HCT116 (cell line): ENCODE measurements at regions not wholly inside any gene's neighbourhood (a gene's known extent, or its start where the extent isn't known, plus 50 kb on each side); places are given as distances from the start of the nearest gene placed in this dataset.

Experiments
- ATAC-seq: fragments of 200-7000 bp; cut with Tn5 transposase; 2 replicates; pipeline ENCODE4 v1.9.1; 2020; ENCODE audit warnings: mild to moderate bottlenecking, moderate library complexity
- BruUV-seq: library from RNA; stranded (reverse); fragments of 400-500 nt; replicated peaks from 2 replicates; lab custom pipeline; 2021; lab: Mats Ljungman, UMichigan
- CTCF ChIA-PET: fragments of 300-600 bp; sonication (Branson Sonifier 250); formaldehyde crosslinking; loops from one replicate; lab custom pipeline; 2021; ENCODE audit warnings: antibody characterized with exemption; lab: Charles Lee
- POLR2A ChIA-PET: fragments of 300-600, 350-600 bp; sonication (Branson Sonifier 250); formaldehyde crosslinking; loops from one replicate; lab custom pipeline; 2021; ENCODE audit warnings: antibody characterized with exemption; lab: Charles Lee
- RAD21 ChIA-PET, 2 experiments: fragments of 300-600 bp; sonication (Branson Sonifier 250); formaldehyde crosslinking; loops; one replicate each; lab custom pipeline; 2023; ENCODE audit warnings: low total read pairs in 2 of 2; ENCODE audit not compliant: uncharacterized antibody in 2 of 2, unreplicated experiment in 2 of 2, low non-redundant PET in 1 of 2; lab: Charles Lee
- DNase-seq: peaks from one replicate; pipeline ENCODE4 v3.0.0-alpha.2; 2010; ENCODE audit warnings: low read depth, low spot score
- H2AFZ ChIP-seq: fragments of 200-600 bp; shearing (Covaris generic), sonication (generic); 2 replicates; pipeline ENCODE4 v1.6.1; 2017; ENCODE audit warnings: low read depth, mixed run types, mixed read lengths, antibody characterized with exemption, low read length; ENCODE audit not compliant: poor library complexity, severe bottlenecking
- H3K27ac ChIP-seq: 2 replicates; pipeline ENCODE4 v1.5.1; 2012; ENCODE audit warnings: low read depth, low read length
- H3K27me3 ChIP-seq: fragments of 200-600 bp; sonication (generic); 2 replicates; pipeline ENCODE4 v1.6.1; 2016; ENCODE audit warnings: mixed run types, low read length, mixed read lengths; ENCODE audit not compliant: insufficient read depth
- H3K36me3 ChIP-seq, 2 experiments: fragments of 200-500 bp in 1 of 2; fragments of 200-600 bp in 1 of 2; sonication (Bioruptor generic) in 1 of 2; sonication (generic) in 1 of 2; 2 replicates each; pipeline versions ENCODE4 v1.5.1 to v1.6.1; 2014 to 2016; ENCODE audit warnings: low read length in 2 of 2, inconsistent platforms in 1 of 2, mixed read lengths in 1 of 2, mixed run types in 1 of 2; ENCODE audit not compliant: insufficient read depth in 2 of 2, control insufficient read depth in 1 of 2
- H3K4me1 ChIP-seq, 2 experiments: fragments of 200-600 bp in 1 of 2; sonication (generic) in 1 of 2; 2 replicates each; pipeline versions ENCODE4 v1.5.1 to v1.6.1; 2012 to 2017; ENCODE audit warnings: low read length in 2 of 2, inconsistent platforms in 1 of 2, mild to moderate bottlenecking in 1 of 2, mixed read lengths in 1 of 2, mixed run types in 1 of 2, moderate library complexity in 1 of 2; ENCODE audit not compliant: insufficient read depth in 2 of 2, control insufficient read depth in 1 of 2
- H3K4me2 ChIP-seq: fragments of 200-600 bp; sonication (generic); 2 replicates; pipeline ENCODE4 v1.6.1; 2017; ENCODE audit warnings: mixed run types, low read length, mixed read lengths
- H3K4me3 ChIP-seq, 2 experiments: fragments of 200-600 bp in 1 of 2; sonication (generic) in 1 of 2; replicated peaks in 1 of 2; 2 replicates each; pipeline ENCODE4 v1.5.1; 2011 to 2016; ENCODE audit warnings: low read length in 2 of 2, control low read depth in 1 of 2, low read depth in 1 of 2, mild to moderate bottlenecking in 1 of 2, mixed read lengths in 1 of 2, mixed run types in 1 of 2
- H3K79me2 ChIP-seq: fragments of 200-600 bp; sonication (generic); 2 replicates; pipeline ENCODE4 v1.6.1; 2017; ENCODE audit warnings: mild to moderate bottlenecking, mixed run types, low read length, moderate library complexity, mixed read lengths; ENCODE audit not compliant: insufficient read depth
- H3K9ac ChIP-seq: fragments of 200-600 bp; sonication (generic); 2 replicates; pipeline ENCODE4 v1.6.1; 2016; ENCODE audit warnings: low read length, mixed read lengths
- H3K9me2 ChIP-seq: fragments of 200-600 bp; sonication (generic), shearing (Covaris generic); 2 replicates; pipeline ENCODE4 v1.6.1; 2017; ENCODE audit warnings: mixed run types, mild to moderate bottlenecking, moderate library complexity; ENCODE audit not compliant: insufficient read depth
- H3K9me3 ChIP-seq, 2 experiments: fragments of 200-500 bp in 1 of 2; fragments of 200-600 bp in 1 of 2; sonication (Bioruptor generic) in 1 of 2; sonication (generic) in 1 of 2; 2 replicates each; pipeline ENCODE4 v1.6.1; 2014 to 2017; ENCODE audit warnings: low read length in 2 of 2, mixed read lengths in 2 of 2, inconsistent platforms in 1 of 2, low read depth in 1 of 2, mild to moderate bottlenecking in 1 of 2, mixed run types in 1 of 2, moderate library complexity in 1 of 2; ENCODE audit not compliant: control insufficient read depth in 1 of 2, insufficient read depth in 1 of 2
- H4K20me1 ChIP-seq: fragments of 200-600 bp; sonication (generic), shearing (Covaris generic); 2 replicates; pipeline ENCODE4 v1.6.1; 2017; ENCODE audit warnings: mixed run types, mild to moderate bottlenecking, moderate library complexity; ENCODE audit not compliant: insufficient read depth
- CBX3 ChIP-seq: IDR thresholded peaks from 2 replicates; pipeline ENCODE4 v1.6.1; 2012; ENCODE audit warnings: low read depth
- CEBPB ChIP-seq: IDR thresholded peaks from 2 replicates; pipeline ENCODE4 v1.6.1; 2012; ENCODE audit warnings: low read depth
- EGR1 ChIP-seq: IDR thresholded peaks from 2 replicates; pipeline ENCODE4 v1.6.1; 2012; ENCODE audit warnings: low read depth
- ELF1 ChIP-seq: IDR thresholded peaks from 2 replicates; pipeline ENCODE4 v1.6.1; 2012; ENCODE audit warnings: low read depth, borderline replicate concordance
- EZH2phosphoT487 ChIP-seq: fragments of 200-600 bp; IDR thresholded peaks from 2 replicates; pipeline ENCODE4 v1.6.1; 2018; ENCODE audit warnings: antibody characterized with exemption, borderline replicate concordance
- FOSL1 ChIP-seq: IDR thresholded peaks from 2 replicates; pipeline ENCODE4 v1.6.1; 2012; ENCODE audit warnings: low read depth
- JUND ChIP-seq: IDR thresholded peaks from 2 replicates; pipeline ENCODE4 v1.6.1; 2012
- RAD21 ChIP-seq: IDR thresholded peaks from 2 replicates; pipeline ENCODE4 v1.6.1; 2012; ENCODE audit warnings: low read depth, mild to moderate bottlenecking
- SIN3A ChIP-seq: IDR thresholded peaks from 2 replicates; pipeline ENCODE4 v1.6.1; 2012; ENCODE audit warnings: low read depth
- SRF ChIP-seq: IDR thresholded peaks from 2 replicates; pipeline ENCODE4 v1.6.1; 2012; ENCODE audit warnings: low read depth
- TCF7L2 ChIP-seq: IDR thresholded peaks from 2 replicates; pipeline ENCODE4 v1.7.0; 2011; ENCODE audit warnings: borderline replicate concordance, inconsistent platforms; ENCODE audit not compliant: insufficient read depth, insufficient read length; ENCODE audit errors: extremely low read depth
- ZNF274 ChIP-seq: fragments of 200-500 bp; sonication (Bioruptor generic); IDR thresholded peaks from 2 replicates; pipeline ENCODE4 v1.6.1; 2014; ENCODE audit warnings: mild to moderate bottlenecking, low read depth, low read length, inconsistent platforms
- intact Hi-C: fragments of 100-400 bp; cut with micrococcal nuclease; formaldehyde crosslinking; loops from 2 replicates; pipeline ENCODE4 v1.10.0; 2022
- TF ChIP-seq, protein P1 (sequence below): IDR thresholded peaks from 2 replicates; pipeline ENCODE4 v1.6.1; 2011; ENCODE audit warnings: mild to moderate bottlenecking, low read length, moderate library complexity; ENCODE audit not compliant: insufficient replicate concordance; ENCODE audit errors: extremely low read depth
- TF ChIP-seq, protein P2 (sequence below): IDR thresholded peaks from 2 replicates; pipeline ENCODE4 v1.6.1; 2012
- TF ChIP-seq, protein P3 (sequence below): IDR thresholded peaks from 2 replicates; pipeline ENCODE4 v1.6.1; 2012
- TF ChIP-seq, protein P4 (sequence below): IDR thresholded peaks from 2 replicates; pipeline ENCODE4 v1.6.1; 2012; ENCODE audit warnings: low read depth

DNA sequence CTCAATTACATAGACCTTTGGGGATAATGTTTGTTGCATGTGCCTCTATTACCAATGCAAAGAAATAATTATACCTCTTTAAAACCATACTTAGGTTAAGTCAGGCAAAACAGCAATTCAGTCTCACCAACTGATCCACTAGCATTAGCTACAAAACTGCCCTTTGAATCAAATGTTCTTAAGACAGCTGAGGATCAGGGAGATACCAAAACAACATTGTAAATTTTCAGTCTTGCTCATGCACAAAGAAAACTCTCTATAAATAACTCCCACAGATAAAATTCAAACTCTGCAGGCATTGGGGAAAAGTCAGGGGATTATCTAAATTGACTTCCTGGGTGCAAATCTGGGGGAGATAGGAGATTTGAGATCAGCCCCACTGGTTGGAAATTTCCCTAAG is 100.9 kb upstream of the DPT start (continued):
- TF ChIP-seq, protein P1, sequence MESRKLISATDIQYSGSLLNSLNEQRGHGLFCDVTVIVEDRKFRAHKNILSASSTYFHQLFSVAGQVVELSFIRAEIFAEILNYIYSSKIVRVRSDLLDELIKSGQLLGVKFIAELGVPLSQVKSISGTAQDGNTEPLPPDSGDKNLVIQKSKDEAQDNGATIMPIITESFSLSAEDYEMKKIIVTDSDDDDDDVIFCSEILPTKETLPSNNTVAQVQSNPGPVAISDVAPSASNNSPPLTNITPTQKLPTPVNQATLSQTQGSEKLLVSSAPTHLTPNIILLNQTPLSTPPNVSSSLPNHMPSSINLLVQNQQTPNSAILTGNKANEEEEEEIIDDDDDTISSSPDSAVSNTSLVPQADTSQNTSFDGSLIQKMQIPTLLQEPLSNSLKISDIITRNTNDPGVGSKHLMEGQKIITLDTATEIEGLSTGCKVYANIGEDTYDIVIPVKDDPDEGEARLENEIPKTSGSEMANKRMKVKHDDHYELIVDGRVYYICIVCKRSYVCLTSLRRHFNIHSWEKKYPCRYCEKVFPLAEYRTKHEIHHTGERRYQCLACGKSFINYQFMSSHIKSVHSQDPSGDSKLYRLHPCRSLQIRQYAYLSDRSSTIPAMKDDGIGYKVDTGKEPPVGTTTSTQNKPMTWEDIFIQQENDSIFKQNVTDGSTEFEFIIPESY = no peak
- TF ChIP-seq TCF7L2 = no peak
- TF ChIP-seq SRF = no peak
- no peak for TF ChIP-seq EGR1
- no peak for TF ChIP-seq FOSL1
- no peak for TF ChIP-seq EZH2phosphoT487
- no peak for TF ChIP-seq CBX3
- no peak for TF ChIP-seq SIN3A
- no peak for TF ChIP-seq ELF1
- TF ChIP-seq CEBPB = no peak

DNA sequence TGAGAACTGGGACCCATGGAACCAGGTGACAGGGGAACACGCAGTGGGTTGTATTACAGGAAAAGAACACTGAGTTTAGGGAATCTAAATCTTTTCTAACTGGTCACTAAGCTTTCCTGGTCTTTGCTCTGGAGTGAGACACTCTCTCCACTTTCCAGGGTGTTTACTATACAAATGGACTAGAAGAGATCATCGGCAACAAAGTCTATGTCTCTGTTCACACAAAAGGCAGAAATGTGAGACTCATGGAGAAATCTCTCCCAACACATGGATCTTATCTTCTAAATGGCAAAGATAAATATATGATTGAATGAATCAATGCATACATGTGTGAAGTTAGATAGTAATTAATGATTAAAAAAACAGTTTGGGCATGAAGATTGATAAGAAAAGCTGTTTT is 101.6 kb upstream of the DPT start:
- ChIA-PET RAD21 (no interaction called here), CTCF (no interaction called here), POLR2A (no interaction called here)
- Histone ChIP-seq H3K4me2 (no peak overlapping the region), H3K9me2 (no peaks in the 10 kb centered on the region), H2AFZ (no peak overlapping the region), H3K9me3 (no peaks in the 10 kb centered on the region), H4K20me1 (no peaks in the 10 kb centered on the region), H3K27me3 (no peaks in the 10 kb centered on the region), H3K4me1 (no peaks in the 10 kb centered on the region), H3K36me3 (no peaks in the 10 kb centered on the region), H3K27ac (no peak overlapping the region), H3K79me2 (no peaks in the 10 kb centered on the region), H3K9ac (no peak overlapping the region), H3K4me3 (no peak overlapping the region)
- ATAC-seq = no peak
- intact Hi-C loops = no loop called here
- TF ChIP-seq RAD21 = no peak
- TF ChIP-seq, protein P2, sequence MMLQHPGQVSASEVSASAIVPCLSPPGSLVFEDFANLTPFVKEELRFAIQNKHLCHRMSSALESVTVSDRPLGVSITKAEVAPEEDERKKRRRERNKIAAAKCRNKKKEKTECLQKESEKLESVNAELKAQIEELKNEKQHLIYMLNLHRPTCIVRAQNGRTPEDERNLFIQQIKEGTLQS = no peak
- TF ChIP-seq TCF7L2 = no peak
- TF ChIP-seq, protein P3, sequence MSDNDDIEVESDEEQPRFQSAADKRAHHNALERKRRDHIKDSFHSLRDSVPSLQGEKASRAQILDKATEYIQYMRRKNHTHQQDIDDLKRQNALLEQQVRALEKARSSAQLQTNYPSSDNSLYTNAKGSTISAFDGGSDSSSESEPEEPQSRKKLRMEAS = no peak
- TF ChIP-seq ZNF274 = no peak
- TF ChIP-seq CBX3 = no peak
- TF ChIP-seq ELF1 = no peak
- TF ChIP-seq JUND = no peak
- TF ChIP-seq, protein P4, sequence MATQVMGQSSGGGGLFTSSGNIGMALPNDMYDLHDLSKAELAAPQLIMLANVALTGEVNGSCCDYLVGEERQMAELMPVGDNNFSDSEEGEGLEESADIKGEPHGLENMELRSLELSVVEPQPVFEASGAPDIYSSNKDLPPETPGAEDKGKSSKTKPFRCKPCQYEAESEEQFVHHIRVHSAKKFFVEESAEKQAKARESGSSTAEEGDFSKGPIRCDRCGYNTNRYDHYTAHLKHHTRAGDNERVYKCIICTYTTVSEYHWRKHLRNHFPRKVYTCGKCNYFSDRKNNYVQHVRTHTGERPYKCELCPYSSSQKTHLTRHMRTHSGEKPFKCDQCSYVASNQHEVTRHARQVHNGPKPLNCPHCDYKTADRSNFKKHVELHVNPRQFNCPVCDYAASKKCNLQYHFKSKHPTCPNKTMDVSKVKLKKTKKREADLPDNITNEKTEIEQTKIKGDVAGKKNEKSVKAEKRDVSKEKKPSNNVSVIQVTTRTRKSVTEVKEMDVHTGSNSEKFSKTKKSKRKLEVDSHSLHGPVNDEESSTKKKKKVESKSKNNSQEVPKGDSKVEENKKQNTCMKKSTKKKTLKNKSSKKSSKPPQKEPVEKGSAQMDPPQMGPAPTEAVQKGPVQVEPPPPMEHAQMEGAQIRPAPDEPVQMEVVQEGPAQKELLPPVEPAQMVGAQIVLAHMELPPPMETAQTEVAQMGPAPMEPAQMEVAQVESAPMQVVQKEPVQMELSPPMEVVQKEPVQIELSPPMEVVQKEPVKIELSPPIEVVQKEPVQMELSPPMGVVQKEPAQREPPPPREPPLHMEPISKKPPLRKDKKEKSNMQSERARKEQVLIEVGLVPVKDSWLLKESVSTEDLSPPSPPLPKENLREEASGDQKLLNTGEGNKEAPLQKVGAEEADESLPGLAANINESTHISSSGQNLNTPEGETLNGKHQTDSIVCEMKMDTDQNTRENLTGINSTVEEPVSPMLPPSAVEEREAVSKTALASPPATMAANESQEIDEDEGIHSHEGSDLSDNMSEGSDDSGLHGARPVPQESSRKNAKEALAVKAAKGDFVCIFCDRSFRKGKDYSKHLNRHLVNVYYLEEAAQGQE = no peak
- BruUV-seq = no TSS peak
- DNase-seq = no peak
